NCI-H2196 treated with DMSO at 0.1 percent for 48 hours (cell line): ENCODE measurements at regions not wholly inside any gene's neighbourhood (a gene's known extent, or its start where the extent isn't known, plus 50 kb on each side); places are given as distances from the start of the nearest gene placed in this dataset.
"Not testable (repeated sequence)": the region's sequence is repeated elsewhere in the genome, so short reads cannot be mapped to it uniquely, and the experiment has no call there.

Experiments
- DNase-seq: peaks from one replicate; lab custom pipeline; 2025; ENCODE audit not compliant: unreplicated experiment; lab: John Stamatoyannopoulos, UW

DNA sequence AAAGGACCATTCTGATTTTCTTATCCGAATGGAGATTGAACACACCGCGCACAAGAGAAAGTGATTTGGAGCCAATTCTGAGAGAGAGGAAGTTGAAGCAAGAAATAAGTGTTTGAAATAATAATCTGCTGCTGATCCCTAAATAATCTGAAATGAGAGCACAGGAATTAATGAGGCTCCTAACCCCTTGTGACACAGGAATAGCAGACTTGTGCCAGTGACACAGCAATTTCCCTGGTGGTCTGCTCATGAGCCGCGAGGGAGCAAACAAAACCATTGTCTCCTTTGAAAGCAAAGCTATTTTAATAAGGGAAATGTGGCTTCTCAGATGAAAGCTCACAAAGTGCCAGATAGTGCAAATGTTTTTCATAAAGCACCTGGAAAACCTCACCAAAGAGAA, 936.1 kb upstream of the WWC1 start:
- DNase-seq = no peak

DNA sequence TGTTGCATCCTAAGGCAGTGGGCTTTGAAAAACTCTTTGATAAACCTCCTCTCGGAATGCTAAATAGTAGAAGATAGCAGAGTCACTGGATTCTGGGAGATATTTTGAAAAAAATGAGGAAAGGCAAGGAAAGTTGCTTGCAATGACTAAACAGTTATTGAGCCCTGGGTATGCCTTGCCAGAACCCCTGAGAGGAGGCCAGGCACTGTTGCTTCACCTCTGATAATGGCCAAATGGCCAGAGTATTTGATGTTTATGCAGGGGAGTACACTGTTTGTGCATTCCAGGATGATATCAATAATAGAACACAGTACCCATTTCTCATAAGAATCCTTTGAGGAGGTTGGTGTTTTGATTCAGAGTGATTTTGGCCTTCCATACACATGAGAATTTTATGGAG, 935.1 kb upstream of the WWC1 start:
- no peak for DNase-seq

DNA sequence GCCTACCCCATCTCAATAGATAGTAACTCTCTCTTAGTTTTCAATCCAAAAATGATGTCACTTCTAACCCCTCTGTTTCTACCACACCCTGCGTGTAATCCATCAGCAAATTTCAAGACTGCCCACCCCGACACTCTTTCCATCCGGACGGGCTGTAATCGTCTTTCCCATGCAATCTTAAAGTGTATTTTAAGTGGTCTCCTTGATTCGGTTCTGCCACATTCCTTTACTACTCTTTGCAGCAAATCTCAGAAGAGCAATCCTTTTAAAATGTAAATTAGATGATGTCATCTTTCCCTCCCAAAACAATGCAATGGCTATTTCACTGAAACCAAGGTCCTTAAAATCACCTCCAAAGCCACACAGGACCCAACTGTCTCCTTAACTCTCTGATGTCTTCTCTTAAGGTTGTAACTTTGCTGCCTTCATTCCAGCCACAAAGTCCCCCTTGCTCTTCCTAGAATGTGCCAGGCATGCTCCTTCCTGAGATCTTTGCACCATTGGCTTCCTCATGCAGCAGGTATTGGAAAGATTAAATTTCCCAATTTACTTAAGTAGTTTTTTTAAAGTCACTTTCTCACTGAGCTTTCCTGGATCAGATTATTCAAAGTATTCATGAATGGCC, 932.5 kb upstream of the WWC1 start:
- DNase-seq = no peak

DNA sequence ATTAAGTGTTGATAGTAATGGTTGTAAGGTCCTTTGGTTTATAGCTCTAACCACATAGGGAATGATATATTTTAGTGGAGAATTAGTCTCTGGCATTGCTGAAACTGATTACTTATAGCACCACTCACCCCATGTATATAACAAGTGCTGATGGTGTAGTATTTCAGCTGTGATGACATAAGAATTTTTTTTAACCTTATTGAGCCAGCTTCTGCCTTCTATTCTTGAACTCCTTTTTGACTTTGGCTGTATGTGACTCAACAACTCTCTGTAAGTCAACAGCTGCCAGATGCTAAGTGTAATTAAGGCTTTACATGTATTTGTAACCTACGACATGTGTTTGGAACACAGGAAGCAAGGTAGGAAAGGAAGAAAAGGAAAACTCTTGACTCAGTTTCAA, 929.6 kb upstream of the WWC1 start:
- no peak for DNase-seq

DNA sequence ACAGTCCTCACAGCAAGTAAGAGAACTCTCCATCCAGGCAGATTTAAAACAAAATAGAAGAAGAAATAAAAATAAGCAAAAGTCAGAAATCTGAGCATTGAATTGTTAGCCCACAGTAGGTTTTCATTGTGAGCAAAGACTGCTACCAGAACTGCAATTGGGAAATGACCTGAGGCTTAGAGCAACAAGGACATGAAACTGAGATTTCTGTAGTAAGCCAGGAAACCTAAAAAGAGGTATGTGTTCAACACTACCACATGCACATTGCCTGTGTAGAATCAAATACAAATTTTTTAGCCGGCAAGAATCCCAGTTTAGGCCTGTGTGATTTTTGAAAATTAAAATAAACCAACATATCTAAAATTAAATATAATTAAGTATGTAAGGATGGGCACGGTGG, 928.4 kb upstream of the WWC1 start:
- DNase-seq = no peak

DNA sequence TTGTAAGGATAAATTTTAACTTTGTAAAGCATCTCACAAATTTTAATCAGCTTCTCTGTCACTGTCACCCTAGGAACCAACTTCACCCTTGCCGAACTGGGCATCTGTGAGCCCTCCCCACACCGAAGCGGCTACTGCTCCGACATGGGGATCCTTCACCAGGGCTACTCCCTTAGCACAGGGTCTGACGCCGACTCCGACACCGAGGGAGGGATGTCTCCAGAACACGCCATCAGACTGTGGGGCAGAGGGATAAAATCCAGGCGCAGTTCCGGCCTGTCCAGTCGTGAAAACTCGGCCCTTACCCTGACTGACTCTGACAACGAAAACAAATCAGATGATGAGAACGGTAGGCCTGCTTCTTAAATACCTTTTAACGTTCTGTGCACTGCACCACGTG, 916.3 kb upstream of the WWC1 start:
- no peak for DNase-seq

DNA sequence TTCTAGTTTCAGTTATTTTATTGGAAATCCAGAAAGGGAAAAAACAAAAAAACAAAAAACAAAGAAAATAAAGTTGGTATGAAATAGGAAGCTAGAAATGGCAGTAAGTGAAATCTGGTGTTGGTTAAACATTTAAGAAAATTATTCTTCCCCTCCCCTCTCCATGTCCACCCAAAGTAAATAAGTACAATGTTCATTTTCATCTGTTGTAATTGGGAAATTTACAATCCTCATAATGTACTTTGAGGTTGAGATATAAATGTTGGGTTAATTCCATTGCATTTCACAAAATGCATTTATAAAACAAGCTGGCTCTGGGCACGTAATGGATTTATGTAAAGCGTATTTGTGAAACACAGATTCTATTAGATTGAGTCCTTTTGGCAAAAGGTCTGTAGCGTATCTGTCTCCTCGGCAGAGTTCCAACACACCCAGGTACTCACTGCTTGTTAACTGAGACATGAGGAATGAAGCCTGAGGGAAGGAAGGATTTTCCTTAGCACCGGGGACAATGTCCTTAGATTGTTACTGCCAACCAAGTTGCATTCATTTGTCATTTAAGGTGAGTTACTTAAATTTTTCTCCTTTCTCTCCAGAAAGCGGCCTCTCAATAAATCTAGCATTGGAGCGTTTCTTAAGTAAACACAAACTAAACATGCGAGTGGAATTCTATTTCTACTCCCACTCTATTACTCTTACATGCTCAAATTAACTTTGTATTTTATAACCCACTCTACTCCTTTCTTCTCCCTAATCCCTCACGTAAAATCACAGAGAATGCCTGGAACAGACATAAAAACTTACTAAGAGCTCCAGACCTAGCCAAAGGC, 912.3 kb upstream of the WWC1 start:
- DNase-seq = no peak

DNA sequence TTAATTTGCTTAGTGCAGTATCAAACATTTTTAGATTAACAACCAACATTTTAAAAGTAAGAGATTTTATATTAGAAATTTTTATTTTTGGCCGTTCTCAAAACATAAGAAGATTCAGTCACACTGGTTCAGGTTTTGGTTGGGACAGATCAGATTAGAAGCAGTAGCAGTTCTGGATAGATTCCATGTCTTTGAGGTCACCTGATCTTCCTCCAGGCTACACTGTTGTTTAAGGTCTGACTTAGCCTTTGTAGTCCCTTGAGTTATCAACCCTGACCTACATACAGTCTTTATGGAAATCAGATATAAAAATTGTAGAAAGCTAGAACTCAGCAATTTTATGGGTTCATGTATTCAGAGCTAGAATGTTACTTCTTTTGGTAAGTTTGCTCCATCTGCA, 910.0 kb upstream of the WWC1 start:
- DNase-seq = no peak

DNA sequence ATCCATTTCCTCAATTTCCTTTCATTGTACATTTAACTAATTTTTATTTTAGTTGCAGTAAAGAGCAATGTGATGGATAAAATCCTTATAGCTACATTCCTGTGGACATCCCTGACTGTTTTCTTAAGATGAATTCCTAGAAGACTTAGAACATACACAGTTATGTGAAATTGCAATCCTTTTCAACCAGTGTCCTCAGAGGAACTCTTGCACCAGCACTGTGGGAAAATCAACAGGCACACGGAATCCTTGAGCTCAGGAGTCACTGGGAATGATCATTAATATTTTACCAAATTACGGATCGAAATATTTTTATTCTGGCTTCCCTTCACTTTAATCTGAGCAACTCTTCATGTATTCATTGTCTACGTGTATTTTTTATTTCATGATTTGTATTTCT, 901.9 kb upstream of the WWC1 start:
- DNase-seq = no peak

DNA sequence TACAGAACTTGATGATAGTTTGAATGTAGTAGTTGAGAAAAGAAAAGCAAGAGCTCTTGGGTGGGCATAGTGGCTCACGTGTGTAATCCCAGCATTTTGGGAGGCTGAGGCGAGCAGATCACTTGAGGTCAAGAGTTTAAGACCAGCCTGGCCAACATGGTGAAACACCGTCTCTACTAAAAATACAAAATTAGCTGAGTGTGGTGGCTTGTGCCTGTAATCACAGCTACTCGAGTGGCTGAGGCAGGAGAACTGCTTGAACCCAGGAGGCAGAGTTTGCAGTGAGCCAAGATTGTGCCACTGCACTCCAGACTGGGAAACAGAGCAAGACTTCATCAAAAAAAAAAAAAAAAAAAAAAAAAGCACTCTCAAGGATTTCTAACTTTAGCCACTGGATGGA, 900.2 kb upstream of the WWC1 start:
- DNase-seq = not testable (repeated sequence)

DNA sequence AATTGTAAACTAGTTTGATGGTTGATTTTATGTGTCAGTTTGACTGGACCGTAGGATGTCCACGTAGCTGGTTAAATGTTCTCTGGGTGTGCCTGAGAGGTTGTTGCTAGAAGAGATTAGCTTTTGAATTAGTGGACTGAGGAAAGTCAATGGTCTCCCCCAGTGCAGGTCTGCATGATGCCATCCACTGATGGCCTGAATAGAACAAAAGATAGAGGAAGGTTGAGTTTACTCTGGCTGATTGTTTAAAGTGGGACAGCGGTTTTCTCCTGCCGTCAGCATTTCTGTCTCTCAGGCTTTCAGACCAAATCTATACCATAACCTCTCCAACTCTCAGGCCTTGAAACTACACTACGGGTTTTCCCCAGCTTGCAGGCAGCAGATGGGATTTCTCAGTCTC, 899.2 kb upstream of the WWC1 start:
- no peak for DNase-seq

DNA sequence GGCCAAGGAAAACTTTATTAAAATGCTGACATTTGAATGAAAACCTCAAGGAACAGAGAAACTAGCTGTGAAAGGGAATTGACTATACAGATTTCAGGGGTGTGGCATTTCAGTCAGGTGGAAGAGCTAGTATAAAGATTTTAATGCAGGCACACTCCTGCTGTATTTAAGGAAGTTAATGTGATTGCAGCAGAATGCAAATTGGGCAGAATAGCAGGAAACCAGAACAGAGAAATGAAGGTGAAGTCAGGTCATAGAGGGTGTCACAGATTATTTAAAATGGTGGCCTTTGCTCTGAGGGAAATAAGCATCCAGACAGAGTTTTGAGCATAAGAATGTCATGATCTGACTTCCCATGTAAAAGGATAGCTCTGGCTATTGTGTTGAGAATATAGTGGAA, 898.1 kb upstream of the WWC1 start:
- no peak for DNase-seq

DNA sequence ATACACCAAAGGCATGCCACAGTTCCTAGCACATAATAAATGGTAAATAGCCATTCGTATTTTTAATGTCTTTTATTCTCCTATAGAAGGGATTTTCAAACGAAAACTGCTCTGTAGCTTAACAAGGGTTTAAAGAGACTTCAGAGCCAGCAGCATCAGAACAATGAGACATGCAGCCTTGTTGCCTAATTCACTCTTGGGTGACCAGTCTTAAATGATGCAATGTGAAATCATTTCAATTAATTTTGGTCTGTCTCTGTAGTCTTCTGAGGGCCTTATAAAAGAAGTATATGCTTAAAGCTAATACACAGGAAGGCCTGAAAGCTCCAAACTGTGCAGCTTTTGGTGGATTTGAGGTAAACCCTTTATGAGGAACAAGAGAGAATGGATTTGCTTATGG, 888.8 kb upstream of the WWC1 start:
- no peak for DNase-seq

DNA sequence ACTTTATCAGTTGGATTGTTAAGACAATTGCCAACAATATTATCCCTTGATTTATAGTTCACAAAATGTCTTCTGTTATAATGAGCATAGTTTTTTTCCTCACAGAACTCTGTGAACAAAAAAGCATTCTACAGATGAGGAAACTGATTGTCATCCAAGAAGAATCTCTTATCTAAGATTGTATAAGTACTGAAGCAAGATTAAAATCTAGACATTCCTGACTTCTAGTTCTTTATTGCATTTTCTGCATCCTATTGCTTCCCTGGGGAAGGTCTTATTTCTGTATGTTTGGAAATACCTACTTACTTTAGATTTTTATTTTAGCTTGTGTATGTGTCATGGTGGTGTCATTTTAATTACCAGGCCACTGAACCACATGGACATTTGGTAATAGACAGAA, 884.9 kb upstream of the WWC1 start:
- DNase-seq = no peak

DNA sequence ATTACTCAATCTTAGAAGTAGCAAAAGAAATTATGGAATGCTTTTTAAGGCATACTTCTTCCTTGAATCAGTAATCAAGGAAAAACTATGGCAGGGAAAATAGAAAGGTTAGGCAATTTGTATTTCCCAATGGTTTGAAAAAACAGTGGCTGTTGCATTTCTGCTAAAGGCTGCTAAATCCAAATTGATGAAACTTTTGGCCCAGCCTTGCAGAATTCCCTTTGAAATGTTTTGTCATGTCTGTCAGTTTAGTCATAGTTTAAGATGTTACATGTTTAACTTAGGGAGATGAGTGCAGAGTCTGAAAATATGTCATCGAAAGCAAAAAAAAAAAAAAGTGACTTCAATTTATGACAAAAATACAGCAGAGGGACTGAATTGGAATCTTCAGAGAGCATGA, 878.9 kb upstream of the WWC1 start:
- no peak for DNase-seq

DNA sequence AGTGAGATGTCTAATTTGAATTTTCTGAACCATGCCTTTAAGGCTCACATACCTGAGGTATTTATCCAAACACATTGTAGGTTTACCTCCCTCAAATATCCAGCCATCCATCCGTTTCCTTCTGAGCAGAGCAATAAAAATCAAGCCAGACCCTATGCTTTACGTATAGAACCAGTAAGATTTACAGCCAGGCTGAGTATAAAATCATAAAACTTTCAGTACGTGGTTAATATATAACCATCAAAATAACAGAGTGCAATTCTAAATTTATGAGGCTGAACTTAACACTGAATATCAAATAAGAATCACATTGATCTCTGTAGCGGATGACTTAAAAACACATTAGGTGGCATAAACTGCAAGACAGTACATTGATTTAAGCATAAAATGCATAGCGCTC, 877.9 kb upstream of the WWC1 start:
- DNase-seq = no peak

DNA sequence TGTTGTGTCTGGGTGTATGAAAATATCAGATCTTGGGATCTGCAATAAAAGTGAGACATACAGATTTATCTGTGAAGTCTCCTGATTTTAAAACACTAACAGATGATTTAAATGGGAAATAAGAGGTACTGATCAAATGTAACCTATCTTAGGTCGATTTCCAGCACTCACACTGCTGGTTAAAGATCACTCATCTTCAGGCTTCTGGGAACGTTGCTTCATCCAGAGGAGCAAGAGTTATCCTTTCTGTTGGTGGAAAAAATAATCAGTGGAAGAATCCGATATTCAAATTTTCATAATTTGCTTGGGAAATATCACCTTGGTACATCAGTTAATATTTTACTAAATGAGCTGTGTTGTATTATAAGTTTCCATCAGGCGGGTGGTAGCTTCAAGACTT, 876.8 kb upstream of the WWC1 start:
- DNase-seq = no peak

DNA sequence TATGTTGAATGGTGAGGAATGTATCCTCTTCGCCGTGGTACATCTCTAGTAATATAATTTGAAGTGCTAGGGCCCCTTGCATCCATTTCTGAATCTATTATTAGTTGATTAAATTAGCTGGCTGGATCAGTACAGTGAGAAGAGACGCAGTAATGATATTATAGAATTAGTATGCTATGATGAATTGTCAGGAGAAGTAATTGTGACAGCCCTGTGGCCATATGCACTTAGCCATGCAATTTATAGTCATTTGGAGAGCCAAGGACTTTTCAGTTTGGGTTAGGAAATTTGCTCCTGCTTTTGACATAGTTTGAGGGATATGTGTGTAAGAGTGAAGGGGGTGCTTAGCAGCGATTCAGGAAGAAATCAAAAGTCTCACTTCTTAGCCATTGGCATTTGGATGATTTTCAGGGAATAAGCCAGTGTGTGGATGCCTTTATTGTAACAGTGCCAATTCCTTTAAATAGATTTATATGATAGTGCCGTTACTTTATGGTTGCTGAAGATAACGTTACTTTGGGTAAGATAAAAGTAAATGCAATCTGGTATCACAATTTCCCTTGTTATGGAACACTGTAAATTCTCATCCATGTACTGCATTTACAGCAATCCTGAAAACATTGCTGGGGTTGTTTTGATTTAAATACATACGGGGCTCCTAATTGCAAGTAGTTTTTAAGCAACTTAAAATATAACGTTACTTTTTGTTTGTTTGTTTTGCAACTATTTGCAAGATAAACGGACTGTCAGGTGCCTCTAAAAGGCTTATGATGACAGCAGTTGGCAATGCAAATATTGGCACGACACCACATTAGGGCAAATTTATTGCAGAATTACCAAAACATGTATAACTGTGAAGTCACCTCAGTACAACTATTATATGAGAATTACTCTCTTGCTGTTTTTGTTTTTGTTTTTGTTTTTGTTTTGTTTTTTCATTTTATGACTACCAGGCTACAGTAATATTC, 875.4 kb upstream of the WWC1 start:
- DNase-seq = no peak

DNA sequence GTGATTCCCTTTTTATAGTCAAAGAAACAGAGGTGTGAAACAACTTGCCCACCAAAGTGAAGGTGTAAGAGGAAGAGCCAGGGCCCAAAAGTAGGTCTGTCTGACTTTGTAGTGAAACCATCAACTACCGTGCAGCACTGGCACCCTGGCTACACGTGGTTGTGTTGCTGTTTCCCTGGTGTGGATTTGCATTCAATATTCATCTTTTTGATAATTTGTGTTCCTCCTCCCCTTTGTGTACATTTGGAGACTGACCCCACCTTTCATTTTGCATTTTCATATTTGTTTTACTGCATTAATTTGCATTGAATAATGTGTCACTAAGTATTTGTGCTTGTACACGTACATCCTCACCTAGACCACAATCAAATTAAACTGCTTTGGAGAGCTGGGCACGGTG, 873.8 kb upstream of the WWC1 start:
- no peak for DNase-seq

DNA sequence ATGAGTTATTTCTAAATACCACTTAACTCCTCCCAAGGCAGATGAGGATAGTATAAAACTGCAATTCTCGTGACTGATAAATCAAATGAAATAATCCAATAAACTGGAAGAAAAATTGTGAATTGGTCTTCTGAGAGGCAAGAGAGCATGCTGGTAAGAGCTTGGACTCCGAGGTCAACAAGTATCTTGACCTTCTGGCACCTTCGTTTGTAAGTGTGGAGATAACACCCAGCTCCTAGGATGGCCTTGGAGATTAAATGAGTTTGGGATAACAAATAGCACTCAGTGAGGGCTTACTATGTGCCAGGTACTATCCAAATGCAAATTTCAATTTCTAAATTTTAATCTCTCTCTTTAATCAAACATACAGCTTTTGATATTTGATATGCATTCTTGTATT, 866.3 kb upstream of the WWC1 start:
- no peak for DNase-seq

DNA sequence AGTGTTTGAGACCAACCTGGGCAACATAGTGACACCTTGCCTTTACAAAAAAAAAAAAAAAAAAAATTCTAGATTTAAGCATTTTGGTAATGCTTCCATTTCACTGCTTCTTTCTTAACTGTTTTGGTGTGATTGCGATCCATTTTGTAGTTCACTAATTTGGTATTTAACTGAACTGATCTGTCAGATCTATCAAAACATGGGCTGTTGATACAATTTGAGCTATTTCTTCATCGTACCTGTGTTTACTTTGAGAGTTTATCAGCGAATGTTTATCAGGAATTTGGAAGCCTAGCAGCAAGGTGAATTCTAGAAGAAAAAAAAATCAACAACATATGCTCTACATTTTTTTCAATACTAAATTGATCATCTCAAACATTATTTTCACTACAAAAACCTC, 864.9 kb upstream of the WWC1 start:
- DNase-seq = no peak

DNA sequence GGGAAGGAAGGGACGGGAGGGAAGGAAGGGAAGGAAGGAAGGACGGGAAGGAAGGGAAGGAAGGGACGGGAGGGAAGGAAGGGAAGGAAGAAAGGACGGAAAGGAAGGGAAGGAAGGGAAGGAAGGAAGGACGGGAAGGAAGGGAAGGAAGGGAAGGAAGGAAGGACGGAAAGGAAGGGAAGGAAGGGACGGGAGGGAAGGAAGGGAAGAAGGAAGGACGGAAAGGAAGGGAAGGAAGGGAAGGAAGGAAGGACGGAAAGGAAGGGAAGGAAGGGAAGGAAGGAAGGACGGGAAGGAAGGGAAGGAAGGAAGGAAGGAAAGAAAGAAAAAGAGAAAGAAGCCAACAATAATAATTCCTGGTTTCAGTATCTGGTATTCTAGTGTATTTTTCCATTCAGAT, 863.8 kb upstream of the WWC1 start:
- DNase-seq = not testable (repeated sequence)
